K562 (cell line): ENCODE measurements at regions not wholly inside any gene's neighbourhood (a gene's known extent, or its start where the extent isn't known, plus 50 kb on each side); places are given as distances from the start of the nearest gene placed in this dataset.

Experiments used
- AFF4 ChIP-seq: sonication (generic); formaldehyde crosslinking; IDR thresholded peaks from 2 replicates; pipeline ENCODE4 v1.8.0; 2023; ENCODE audit warnings: mild to moderate bottlenecking, missing genetic modification reagents
- ARID4B ChIP-seq: sonication (generic); formaldehyde crosslinking; IDR thresholded peaks from 2 replicates; pipeline ENCODE4 v1.8.0; 2022; ENCODE audit warnings: mild to moderate bottlenecking, missing genetic modification reagents
- CTCF ChIP-seq, 3 experiments: IDR thresholded peaks in 2 of 3; conservative IDR thresholded peaks in 1 of 3; 2 replicates each; pipeline ENCODE4 v1.5.1; 2011 to 2012; ENCODE audit warnings: low read length in 3 of 3, mild to moderate bottlenecking in 3 of 3, control low read depth in 2 of 3, improper control_type of control experiment in 1 of 3, inconsistent platforms in 1 of 3, low read depth in 1 of 3, mixed read lengths in 1 of 3, moderate library complexity in 1 of 3; ENCODE audit not compliant: insufficient read depth in 2 of 3
- EZH2 ChIP-seq: IDR thresholded peaks from 2 replicates; pipeline ENCODE4 v1.6.1; 2012; ENCODE audit warnings: low read depth, mild to moderate bottlenecking, inconsistent platforms, low read length, borderline replicate concordance
- HDGF ChIP-seq: fragments of 450-650 bp; IDR thresholded peaks from 2 replicates; pipeline ENCODE4 v1.6.1; 2016

- no peak for TF ChIP-seq AFF4
- no peak for TF ChIP-seq HDGF
- TF ChIP-seq ARID4B (CRISPR knock-in tag) = no peak
- no peak for TF ChIP-seq EZH2
- TF ChIP-seq CTCF (IDR thresholded peaks at IDR 0.05 in 2 of 3, conservative IDR thresholded peaks at IDR 0.05 in 1 of 3; ENCODE audit: insufficient read depth in 2 of 3, low read depth in 1 of 3, low read length in 3 of 3) = no peak
Measured at GRCh38 chr7:13578294-13578693, 411.2 kb downstream of the ETV1 start (continued).
